WTC11 (cell line): ENCODE measurements at regions not wholly inside any gene's neighbourhood (a gene's known extent, or its start where the extent isn't known, plus 50 kb on each side); places are given as distances from the start of the nearest gene placed in this dataset.

Experiments used
- ATAC-seq: fragments of 200-7000 bp; cut with Tn5 transposase; 2 replicates; pipeline ENCODE4 v1.10.0; 2021; ENCODE audit warnings: mild to moderate bottlenecking, moderate library complexity
- CTCF ChIA-PET: fragments of 300-600 bp; sonication (Branson Sonifier 250); formaldehyde crosslinking; loops from one replicate; lab custom pipeline; 2021; ENCODE audit warnings: antibody characterized with exemption; lab: Charles Lee
- POLR2A ChIA-PET: fragments of 350-600 bp; sonication (Branson Sonifier 250); formaldehyde crosslinking; loops from one replicate; lab custom pipeline; 2021; ENCODE audit warnings: antibody characterized with exemption; lab: Charles Lee
- DNase-seq: peaks from one replicate; pipeline ENCODE4 v3.0.0; 2021; ENCODE audit warnings: low spot score
- H3K27ac Mint-ChIP-seq: 2 replicates; pipeline ENCODE4 v1.8.0; 2021; ENCODE audit warnings: mixed read lengths
- H3K27me3 Mint-ChIP-seq: 2 replicates; pipeline ENCODE4 v1.8.0; 2021; ENCODE audit warnings: low read depth, mild to moderate bottlenecking, moderate library complexity, mixed read lengths
- H3K36me3 Mint-ChIP-seq: 2 replicates; pipeline ENCODE4 v1.8.0; 2021; ENCODE audit warnings: mixed read lengths
- H3K4me1 Mint-ChIP-seq: 2 replicates; pipeline ENCODE4 v1.8.0; 2022; ENCODE audit warnings: mixed read lengths
- H3K4me3 Mint-ChIP-seq: 2 replicates; pipeline ENCODE4 v1.8.0; 2021; ENCODE audit warnings: mild to moderate bottlenecking, moderate library complexity, mixed read lengths
- H3K9me3 Mint-ChIP-seq: 2 replicates; pipeline ENCODE4 v1.8.0; 2021; ENCODE audit warnings: mixed read lengths
- CBFB ChIP-seq: sonication (generic); formaldehyde crosslinking; IDR thresholded peaks from 2 replicates; pipeline ENCODE4 v1.8.1; 2022; ENCODE audit warnings: mild to moderate bottlenecking, low read depth, missing genetic modification reagents
- ELF4 ChIP-seq: sonication (generic); formaldehyde crosslinking; IDR thresholded peaks from 2 replicates; pipeline ENCODE4 v1.8.1; 2022; ENCODE audit warnings: low read depth, mild to moderate bottlenecking, moderate library complexity, missing genetic modification reagents
- FOXP4 ChIP-seq: sonication (generic); formaldehyde crosslinking; IDR thresholded peaks from 2 replicates; pipeline ENCODE4 v1.8.0; 2022; ENCODE audit warnings: mild to moderate bottlenecking, missing genetic modification reagents
- JAZF1 ChIP-seq: fragments of 250-450 bp; sonication (Bioruptor Pico); IDR thresholded peaks from 2 replicates; pipeline ENCODE4 v1.9.0; 2021; ENCODE audit warnings: moderate library complexity, mild to moderate bottlenecking, inconsistent platforms
- JUN ChIP-seq: sonication (generic); formaldehyde crosslinking; IDR thresholded peaks from 2 replicates; pipeline ENCODE4 v1.8.0; 2023; ENCODE audit warnings: mild to moderate bottlenecking, missing genetic modification reagents
- KAT7 ChIP-seq: sonication (generic); formaldehyde crosslinking; IDR thresholded peaks from 2 replicates; pipeline ENCODE4 v1.8.1; 2023; ENCODE audit warnings: missing genetic modification reagents, mild to moderate bottlenecking, borderline replicate concordance
- MXD4 ChIP-seq: fragments of 250-450 bp; sonication (Bioruptor Pico); IDR thresholded peaks from 2 replicates; pipeline ENCODE4 v1.8.0; 2021; ENCODE audit warnings: mild to moderate bottlenecking, moderate library complexity, borderline replicate concordance
- NFYB ChIP-seq: sonication (generic); formaldehyde crosslinking; conservative IDR thresholded peaks from 2 replicates; pipeline ENCODE4 v1.8.0; 2022; ENCODE audit warnings: low read depth, missing genetic modification reagents
- PRRX2 ChIP-seq: fragments of 250-450 bp; sonication (Bioruptor Pico); IDR thresholded peaks from 2 replicates; pipeline ENCODE4 v1.8.0; 2021; ENCODE audit warnings: mild to moderate bottlenecking
- SOX15 ChIP-seq: fragments of 250-450 bp; sonication (Bioruptor Pico); IDR thresholded peaks from 2 replicates; pipeline ENCODE4 v1.9.0; 2021; ENCODE audit warnings: mild to moderate bottlenecking
- TEAD4 ChIP-seq: sonication (generic); formaldehyde crosslinking; IDR thresholded peaks from 2 replicates; pipeline ENCODE4 v1.8.0; 2022; ENCODE audit warnings: mild to moderate bottlenecking, missing genetic modification reagents
- ZBTB21 ChIP-seq: sonication (generic); formaldehyde crosslinking; IDR thresholded peaks from 2 replicates; pipeline ENCODE4 v1.8.1; 2023; ENCODE audit warnings: mild to moderate bottlenecking, missing genetic modification reagents, borderline replicate concordance
- ZNF219 ChIP-seq: sonication (generic); formaldehyde crosslinking; IDR thresholded peaks from 2 replicates; pipeline ENCODE4 v1.8.0; 2023; ENCODE audit warnings: missing genetic modification reagents, mild to moderate bottlenecking, borderline replicate concordance
- ZNF396 ChIP-seq: fragments of 250-450 bp; sonication (Bioruptor Pico); IDR thresholded peaks from 2 replicates; pipeline ENCODE4 v1.8.0; 2021; ENCODE audit warnings: mild to moderate bottlenecking, moderate library complexity, borderline replicate concordance
- ZNF512 ChIP-seq: sonication (generic); formaldehyde crosslinking; IDR thresholded peaks from 2 replicates; pipeline ENCODE4 v1.8.1; 2022; ENCODE audit warnings: missing genetic modification reagents, borderline replicate concordance
- ZNF532 ChIP-seq: fragments of 250-450 bp; sonication (Bioruptor Pico); IDR thresholded peaks from 2 replicates; pipeline ENCODE4 v1.9.0; 2021; ENCODE audit warnings: mild to moderate bottlenecking, borderline replicate concordance
- TF ChIP-seq, protein P1 (sequence below): fragments of 200-600 bp; IDR thresholded peaks from 2 replicates; pipeline ENCODE4 v1.8.0; 2022; ENCODE audit warnings: antibody characterized with exemption
- TF ChIP-seq, protein P2 (sequence below): sonication (generic); formaldehyde crosslinking; IDR thresholded peaks from 2 replicates; pipeline ENCODE4 v1.8.1; 2022; ENCODE audit warnings: low read depth, mild to moderate bottlenecking, moderate library complexity, missing genetic modification reagents, borderline replicate concordance
- TF ChIP-seq, protein P3 (sequence below): sonication (generic); formaldehyde crosslinking; IDR thresholded peaks from 2 replicates; pipeline ENCODE4 v1.8.0; 2022; ENCODE audit warnings: mild to moderate bottlenecking, missing genetic modification reagents
- TF ChIP-seq, protein P4 (sequence below): sonication (generic); formaldehyde crosslinking; IDR thresholded peaks from 2 replicates; pipeline ENCODE4 v1.8.1; 2022; ENCODE audit warnings: low read depth, missing genetic modification reagents, borderline replicate concordance
- TF ChIP-seq, protein P5 (sequence below): sonication (generic); formaldehyde crosslinking; IDR thresholded peaks from 2 replicates; pipeline ENCODE4 v1.8.1; 2023; ENCODE audit warnings: mild to moderate bottlenecking, moderate library complexity, missing genetic modification reagents

DNA sequence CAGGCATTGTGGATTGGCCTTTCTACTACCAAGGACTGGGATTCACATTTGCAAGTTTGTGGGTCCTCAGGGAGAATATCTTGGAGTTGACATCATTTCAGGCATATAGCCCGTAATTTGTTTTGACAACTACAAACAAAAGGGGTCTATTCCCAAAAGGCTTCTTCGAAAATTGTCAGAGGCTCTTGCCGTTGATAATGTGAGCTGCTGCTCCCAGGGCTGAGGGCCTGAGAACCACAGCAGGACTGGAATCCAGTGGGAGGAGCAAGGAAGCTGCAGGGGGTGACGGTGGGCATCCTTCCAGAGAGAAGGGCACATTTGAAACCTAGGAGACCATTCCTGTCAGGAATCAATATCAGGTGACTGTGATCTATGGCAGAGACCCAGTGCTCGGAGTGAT is 761.6 kb upstream of the RBFOX1 start (continued):
- TF ChIP-seq FOXP4 (no peak), JUN (CRISPR knock-in tag) (no peak), NFYB (CRISPR knock-in tag) (no peak), KAT7 (CRISPR knock-in tag) (no peak), ZBTB21 (no peak)
- TF ChIP-seq, protein P1, sequence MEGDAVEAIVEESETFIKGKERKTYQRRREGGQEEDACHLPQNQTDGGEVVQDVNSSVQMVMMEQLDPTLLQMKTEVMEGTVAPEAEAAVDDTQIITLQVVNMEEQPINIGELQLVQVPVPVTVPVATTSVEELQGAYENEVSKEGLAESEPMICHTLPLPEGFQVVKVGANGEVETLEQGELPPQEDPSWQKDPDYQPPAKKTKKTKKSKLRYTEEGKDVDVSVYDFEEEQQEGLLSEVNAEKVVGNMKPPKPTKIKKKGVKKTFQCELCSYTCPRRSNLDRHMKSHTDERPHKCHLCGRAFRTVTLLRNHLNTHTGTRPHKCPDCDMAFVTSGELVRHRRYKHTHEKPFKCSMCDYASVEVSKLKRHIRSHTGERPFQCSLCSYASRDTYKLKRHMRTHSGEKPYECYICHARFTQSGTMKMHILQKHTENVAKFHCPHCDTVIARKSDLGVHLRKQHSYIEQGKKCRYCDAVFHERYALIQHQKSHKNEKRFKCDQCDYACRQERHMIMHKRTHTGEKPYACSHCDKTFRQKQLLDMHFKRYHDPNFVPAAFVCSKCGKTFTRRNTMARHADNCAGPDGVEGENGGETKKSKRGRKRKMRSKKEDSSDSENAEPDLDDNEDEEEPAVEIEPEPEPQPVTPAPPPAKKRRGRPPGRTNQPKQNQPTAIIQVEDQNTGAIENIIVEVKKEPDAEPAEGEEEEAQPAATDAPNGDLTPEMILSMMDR: no peak

- POLR2A ChIA-PET: no interaction called here
- H3K27ac Mint-ChIP-seq: no peak overlapping the region
- H3K36me3 Mint-ChIP-seq: peaks cover 57% of the 10 kb centered on the region
- no peaks in the 10 kb centered on the region for H3K4me1 Mint-ChIP-seq
- no peak for ATAC-seq
- H3K4me3 Mint-ChIP-seq: no peak overlapping the region
- H3K9me3 Mint-ChIP-seq: peaks cover 65% of the 10 kb centered on the region
- H3K27me3 Mint-ChIP-seq: peaks cover 15% of the 10 kb centered on the region
- CTCF ChIA-PET: no interaction called here
- DNase-seq: no peak
- TF ChIP-seq ELF4 (CRISPR knock-in tag) (no peak), ZNF532 (CRISPR knock-in tag) (no peak), ZNF396 (no peak), PRRX2 (CRISPR knock-in tag) (no peak), SOX15 (CRISPR knock-in tag) (no peak), TEAD4 (CRISPR knock-in tag) (no peak), CBFB (CRISPR knock-in tag) (no peak), ZBTB21 (no peak), JAZF1 (CRISPR knock-in tag) (no peak), ZNF219 (CRISPR knock-in tag) (no peak), ZNF512 (CRISPR knock-in tag) (no peak), MXD4 (no peak)
- TF ChIP-seq, protein P2, sequence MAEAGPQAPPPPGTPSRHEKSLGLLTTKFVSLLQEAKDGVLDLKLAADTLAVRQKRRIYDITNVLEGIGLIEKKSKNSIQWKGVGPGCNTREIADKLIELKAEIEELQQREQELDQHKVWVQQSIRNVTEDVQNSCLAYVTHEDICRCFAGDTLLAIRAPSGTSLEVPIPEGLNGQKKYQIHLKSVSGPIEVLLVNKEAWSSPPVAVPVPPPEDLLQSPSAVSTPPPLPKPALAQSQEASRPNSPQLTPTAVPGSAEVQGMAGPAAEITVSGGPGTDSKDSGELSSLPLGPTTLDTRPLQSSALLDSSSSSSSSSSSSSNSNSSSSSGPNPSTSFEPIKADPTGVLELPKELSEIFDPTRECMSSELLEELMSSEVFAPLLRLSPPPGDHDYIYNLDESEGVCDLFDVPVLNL (CRISPR knock-in tag): no peak
- TF ChIP-seq, protein P3, sequence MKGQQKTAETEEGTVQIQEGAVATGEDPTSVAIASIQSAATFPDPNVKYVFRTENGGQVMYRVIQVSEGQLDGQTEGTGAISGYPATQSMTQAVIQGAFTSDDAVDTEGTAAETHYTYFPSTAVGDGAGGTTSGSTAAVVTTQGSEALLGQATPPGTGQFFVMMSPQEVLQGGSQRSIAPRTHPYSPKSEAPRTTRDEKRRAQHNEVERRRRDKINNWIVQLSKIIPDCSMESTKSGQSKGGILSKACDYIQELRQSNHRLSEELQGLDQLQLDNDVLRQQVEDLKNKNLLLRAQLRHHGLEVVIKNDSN (CRISPR knock-in tag): no peak
- TF ChIP-seq, protein P4, sequence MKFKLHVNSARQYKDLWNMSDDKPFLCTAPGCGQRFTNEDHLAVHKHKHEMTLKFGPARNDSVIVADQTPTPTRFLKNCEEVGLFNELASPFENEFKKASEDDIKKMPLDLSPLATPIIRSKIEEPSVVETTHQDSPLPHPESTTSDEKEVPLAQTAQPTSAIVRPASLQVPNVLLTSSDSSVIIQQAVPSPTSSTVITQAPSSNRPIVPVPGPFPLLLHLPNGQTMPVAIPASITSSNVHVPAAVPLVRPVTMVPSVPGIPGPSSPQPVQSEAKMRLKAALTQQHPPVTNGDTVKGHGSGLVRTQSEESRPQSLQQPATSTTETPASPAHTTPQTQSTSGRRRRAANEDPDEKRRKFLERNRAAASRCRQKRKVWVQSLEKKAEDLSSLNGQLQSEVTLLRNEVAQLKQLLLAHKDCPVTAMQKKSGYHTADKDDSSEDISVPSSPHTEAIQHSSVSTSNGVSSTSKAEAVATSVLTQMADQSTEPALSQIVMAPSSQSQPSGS (CRISPR knock-in tag): no peak
- TF ChIP-seq, protein P5, sequence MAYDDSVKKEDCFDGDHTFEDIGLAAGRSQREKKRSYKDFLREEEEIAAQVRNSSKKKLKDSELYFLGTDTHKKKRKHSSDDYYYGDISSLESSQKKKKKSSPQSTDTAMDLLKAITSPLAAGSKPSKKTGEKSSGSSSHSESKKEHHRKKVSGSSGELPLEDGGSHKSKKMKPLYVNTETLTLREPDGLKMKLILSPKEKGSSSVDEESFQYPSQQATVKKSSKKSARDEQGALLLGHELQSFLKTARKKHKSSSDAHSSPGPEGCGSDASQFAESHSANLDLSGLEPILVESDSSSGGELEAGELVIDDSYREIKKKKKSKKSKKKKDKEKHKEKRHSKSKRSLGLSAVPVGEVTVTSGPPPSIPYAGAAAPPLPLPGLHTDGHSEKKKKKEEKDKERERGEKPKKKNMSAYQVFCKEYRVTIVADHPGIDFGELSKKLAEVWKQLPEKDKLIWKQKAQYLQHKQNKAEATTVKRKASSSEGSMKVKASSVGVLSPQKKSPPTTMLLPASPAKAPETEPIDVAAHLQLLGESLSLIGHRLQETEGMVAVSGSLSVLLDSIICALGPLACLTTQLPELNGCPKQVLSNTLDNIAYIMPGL (CRISPR knock-in tag): no peak
Measured at GRCh38 chr16:6570530-6570929, 762.1 kb upstream of the RBFOX1 start.
